ENCODE measurements at regions not wholly inside any gene's neighbourhood (a gene's known extent, or its start where the extent isn't known, plus 50 kb on each side); places are given as distances from the start of the nearest gene placed in this dataset.

GRCh38 chr2:128642316-128642715 is 323.6 kb upstream of the HS6ST1 start:
- no peak overlapping the region for H3K27ac ChIP-seq
- TF ChIP-seq, protein P1, sequence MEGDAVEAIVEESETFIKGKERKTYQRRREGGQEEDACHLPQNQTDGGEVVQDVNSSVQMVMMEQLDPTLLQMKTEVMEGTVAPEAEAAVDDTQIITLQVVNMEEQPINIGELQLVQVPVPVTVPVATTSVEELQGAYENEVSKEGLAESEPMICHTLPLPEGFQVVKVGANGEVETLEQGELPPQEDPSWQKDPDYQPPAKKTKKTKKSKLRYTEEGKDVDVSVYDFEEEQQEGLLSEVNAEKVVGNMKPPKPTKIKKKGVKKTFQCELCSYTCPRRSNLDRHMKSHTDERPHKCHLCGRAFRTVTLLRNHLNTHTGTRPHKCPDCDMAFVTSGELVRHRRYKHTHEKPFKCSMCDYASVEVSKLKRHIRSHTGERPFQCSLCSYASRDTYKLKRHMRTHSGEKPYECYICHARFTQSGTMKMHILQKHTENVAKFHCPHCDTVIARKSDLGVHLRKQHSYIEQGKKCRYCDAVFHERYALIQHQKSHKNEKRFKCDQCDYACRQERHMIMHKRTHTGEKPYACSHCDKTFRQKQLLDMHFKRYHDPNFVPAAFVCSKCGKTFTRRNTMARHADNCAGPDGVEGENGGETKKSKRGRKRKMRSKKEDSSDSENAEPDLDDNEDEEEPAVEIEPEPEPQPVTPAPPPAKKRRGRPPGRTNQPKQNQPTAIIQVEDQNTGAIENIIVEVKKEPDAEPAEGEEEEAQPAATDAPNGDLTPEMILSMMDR (IDR thresholded peaks at IDR 0.05), result no peak
- peak; percentile 59 for DNase-seq (ENCODE audit: low spot score)
- H3K4me3 ChIP-seq, result no peak overlapping the region

DNA sequence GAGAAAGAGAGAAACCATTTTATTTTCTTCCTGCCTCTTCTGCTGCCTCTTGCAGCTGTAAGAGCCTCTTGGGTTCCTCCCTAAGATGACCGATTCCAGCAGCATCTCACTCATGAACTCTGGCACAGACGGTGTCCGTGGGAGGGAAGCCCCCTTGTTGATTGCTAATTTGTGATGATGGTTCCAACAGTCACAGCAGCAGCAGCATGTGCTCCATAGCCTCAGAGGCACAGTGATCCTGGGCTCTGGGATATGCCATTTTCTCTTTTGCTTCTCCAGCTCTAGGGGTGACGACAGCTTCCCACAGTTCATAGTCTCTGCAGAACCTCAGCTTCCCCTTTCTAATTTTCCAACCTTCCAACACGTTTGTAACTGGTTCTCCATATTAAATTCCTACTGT is 324.2 kb upstream of the HS6ST1 start:
- Histone ChIP-seq H3K4me3 (no peak overlapping the region), H3K27ac (no peak overlapping the region)
- TF ChIP-seq, protein P1 (IDR thresholded peaks at IDR 0.05), result no peak
- DNase-seq (ENCODE audit: low spot score), result peak; percentile 29

DNA sequence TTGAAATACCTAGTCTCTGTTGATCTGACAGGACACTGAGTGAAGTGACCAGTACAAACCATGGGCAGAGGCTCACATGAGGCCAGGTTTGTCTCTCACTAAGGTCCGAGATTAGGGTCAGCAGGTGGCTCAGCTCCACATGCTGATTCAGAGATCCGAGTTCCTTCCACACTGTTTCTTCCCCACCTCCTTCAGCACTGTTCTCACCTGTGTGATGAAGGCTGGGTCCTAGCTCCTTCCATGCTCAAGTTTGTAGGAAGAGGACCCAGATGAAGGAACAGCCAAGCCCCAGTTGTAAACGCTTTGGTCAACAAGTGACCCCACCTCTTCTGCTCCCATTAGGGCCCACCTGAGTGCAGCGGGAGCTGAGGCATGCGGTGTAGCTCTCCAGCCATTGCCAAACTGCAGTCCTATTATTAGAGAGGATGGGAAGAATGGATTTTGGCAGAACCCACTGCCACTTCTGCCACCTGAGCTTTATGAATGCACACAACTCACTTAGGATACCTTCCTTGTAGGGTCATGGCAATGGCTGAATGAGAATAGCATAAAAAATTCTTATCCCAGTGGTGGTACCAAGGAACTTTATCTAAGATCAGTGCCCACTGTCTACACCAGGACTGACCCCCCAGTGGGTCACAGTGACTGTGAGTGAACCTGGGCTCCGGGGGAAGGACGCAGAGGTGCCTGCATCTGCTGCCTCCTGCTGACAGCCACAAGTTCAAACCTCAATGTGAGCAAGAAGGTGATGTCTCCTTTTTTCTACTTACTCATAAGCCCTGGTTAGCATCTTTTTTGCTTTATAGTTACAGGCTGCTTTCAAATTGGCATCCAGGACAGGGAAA is 324.8 kb upstream of the HS6ST1 start:
- H3K4me3 ChIP-seq, result no peak overlapping the region
- no peak overlapping the region for H3K27ac ChIP-seq
- DNase-seq (ENCODE audit: low spot score), result peak; percentile 49
- TF ChIP-seq, protein P1 (IDR thresholded peaks at IDR 0.05), result no peak

GRCh38 chr2:128644156-128644555 is 325.5 kb upstream of the HS6ST1 start:
- TF ChIP-seq, protein P1 (IDR thresholded peaks at IDR 0.05), result no peak

GRCh38 chr2:128644718-128645256 is 326.1 kb upstream of the HS6ST1 start:
- TF ChIP-seq, protein P1 (IDR thresholded peaks at IDR 0.05), result no peak
- no peak overlapping the region for H3K4me3 ChIP-seq
- no peak overlapping the region for H3K27ac ChIP-seq
- DNase-seq (ENCODE audit: low spot score), result no peak

More at GRCh38 chr2:128644156-128644555, 325.5 kb upstream of the HS6ST1 start:
- no peak for DNase-seq (ENCODE audit: low spot score)
- Histone ChIP-seq H3K27ac (no peak overlapping the region), H3K4me3 (no peak overlapping the region)

- no peak overlapping the region for H3K27ac ChIP-seq
- H3K4me3 ChIP-seq, result no peak overlapping the region
- TF ChIP-seq, protein P1 (IDR thresholded peaks at IDR 0.05), result no peak
- no peak for DNase-seq (ENCODE audit: low spot score)
Measured at GRCh38 chr2:128645631-128646030, 327.0 kb upstream of the HS6ST1 start.

DNA sequence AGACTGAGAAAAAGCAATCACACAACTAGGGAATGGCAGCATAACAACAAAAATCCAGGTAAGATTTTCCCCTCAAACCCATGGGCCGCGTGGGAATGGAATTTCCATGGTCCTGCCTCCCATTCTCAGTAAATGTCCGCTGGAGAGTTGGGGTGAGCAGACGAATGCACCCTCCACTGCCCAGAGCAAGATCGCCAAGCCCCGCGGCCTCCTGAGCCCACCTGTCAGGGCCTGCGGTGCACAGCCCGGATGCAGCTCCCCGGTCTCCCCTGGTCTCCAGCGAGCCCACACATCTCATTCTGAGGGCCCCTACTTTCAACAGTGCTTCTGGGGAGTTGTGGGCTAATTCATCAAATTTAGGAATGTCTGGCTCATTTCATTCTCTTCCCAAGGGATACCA is 327.4 kb upstream of the HS6ST1 start:
- H3K27ac ChIP-seq, result no peak overlapping the region
- H3K4me3 ChIP-seq, result no peak overlapping the region
- no peak for DNase-seq (ENCODE audit: low spot score)
- TF ChIP-seq, protein P1 (IDR thresholded peaks at IDR 0.05), result no peak

All from coronary artery (tissue), 2 donors.